Kidney (tissue), 13 donors: ENCODE measurements at regions not wholly inside any gene's neighbourhood (a gene's known extent, or its start where the extent isn't known, plus 50 kb on each side); places are given as distances from the start of the nearest gene placed in this dataset.
A peak's percentile ranks its signal among the peaks of the same experiment; 100 is the strongest.
"Not testable (repeated sequence)": the region's sequence is repeated elsewhere in the genome, so short reads cannot be mapped to it uniquely, and the experiment has no call there.

Experiments
- DNase-seq, 5 donors: peaks; one replicate each; pipeline ENCODE4 v3.0.0-alpha.2; 2013 to 2020
- FAIRE-seq: peaks from 2 replicates; lab custom pipeline; 2012; peaks lifted over from hg19 to GRCh38; lab: Jason Lieb, UNC
- H3K27ac ChIP-seq, 2 donors: one replicate each; pipeline ENCODE4 v1.7.0; 2013; ENCODE audit warnings: low read depth in 2 of 2, low read length in 2 of 2, inconsistent platforms in 1 of 2
- H3K27me3 ChIP-seq: one replicate; pipeline ENCODE4 v1.7.1; 2013; ENCODE audit warnings: low read length, inconsistent platforms; ENCODE audit not compliant: control insufficient read depth, insufficient read depth
- H3K36me3 ChIP-seq, 3 donors: one replicate each; pipeline versions ENCODE4 v1.7.0 to v1.7.1; 2013; ENCODE audit warnings: low read length in 3 of 3, control low read depth in 1 of 3, inconsistent platforms in 1 of 3; ENCODE audit not compliant: insufficient read depth in 3 of 3, control insufficient read depth in 2 of 3
- H3K4me1 ChIP-seq, 3 donors: one replicate each; pipeline versions ENCODE4 v1.7.0 to v1.7.1; 2013; ENCODE audit warnings: low read length in 3 of 3, inconsistent platforms in 1 of 3, low read depth in 1 of 3; ENCODE audit not compliant: control insufficient read depth in 2 of 3, insufficient read depth in 2 of 3
- H3K4me3 ChIP-seq, 3 donors: one replicate each; pipeline versions ENCODE4 v1.7.0 to v1.8.1; 2013; ENCODE audit warnings: low read length in 3 of 3, control low read depth in 1 of 3, inconsistent platforms in 1 of 3
- H3K9ac ChIP-seq, 3 donors: one replicate each; pipeline versions ENCODE4 v1.7.0 to v1.7.1; 2013; ENCODE audit warnings: low read length in 3 of 3, control low read depth in 1 of 3, inconsistent platforms in 1 of 3
- H3K9me3 ChIP-seq, 3 donors: one replicate each; pipeline versions ENCODE4 v1.7.0 to v1.7.1; 2013; ENCODE audit warnings: low read length in 3 of 3, control low read depth in 1 of 3, inconsistent platforms in 1 of 3; ENCODE audit not compliant: control insufficient read depth in 2 of 3, insufficient read depth in 1 of 3
- intact Hi-C: fragments of 100-400 bp; cut with DNase I; formaldehyde crosslinking; loops from one replicate; pipeline ENCODE4 v1.11.1; 2022
- TF ChIP-seq, protein P1 (sequence below): IDR thresholded peaks from 3 replicates; pipeline ENCODE4 v1.5.1; 2012; ENCODE audit warnings: mild to moderate bottlenecking, moderate library complexity, borderline replicate concordance; ENCODE audit not compliant: insufficient read depth; ENCODE audit errors: extremely low read depth
- donor health status: control.
- donor health status: control.
- donor health status: control.
- donor health status: control.
- donor health status: control.
- donor health status: DM: yes; HTN: yes; CAD: no.
- donor health status: Normal renal cell carcinoma (clear cell type).

DNA sequence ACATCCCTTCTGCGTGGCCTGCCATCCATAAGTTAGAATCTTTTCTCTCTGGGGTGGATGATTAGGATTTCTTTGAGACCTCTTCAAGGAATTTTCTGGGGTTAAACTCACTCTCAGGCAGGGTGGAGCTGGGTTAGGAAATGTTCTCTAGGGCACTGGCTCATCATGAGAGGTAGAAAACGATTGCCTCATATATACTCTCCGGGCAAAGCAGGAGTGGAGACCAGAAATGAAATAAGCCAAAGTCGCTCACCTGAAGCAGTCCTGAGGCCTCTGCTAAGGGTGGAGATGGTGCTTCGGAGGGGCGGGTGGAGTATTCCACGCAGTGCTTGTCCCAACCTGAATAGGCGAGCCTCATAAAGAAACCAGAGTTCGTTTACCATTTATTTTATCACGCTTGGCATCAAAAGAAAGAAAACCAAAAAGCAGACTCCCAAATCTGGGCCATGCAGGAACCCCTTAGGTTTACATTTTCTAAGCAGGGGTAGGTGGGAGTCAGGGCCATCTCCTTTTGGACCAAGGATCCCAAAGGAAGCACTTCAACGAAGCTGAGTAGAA lies 249.3 kb upstream of the MEIS1 start:
- FAIRE-seq (no peak), DNase-seq (no peak)
- H3K4me1 ChIP-seq = no peaks in the 10 kb centered on the region
- no peaks in the 10 kb centered on the region for H3K36me3 ChIP-seq
- H3K27ac ChIP-seq = no peak overlapping the region
- no peaks in the 10 kb centered on the region for H3K9me3 ChIP-seq
- intact Hi-C loops = no loop called here
- H3K9ac ChIP-seq = no peak overlapping the region
- TF ChIP-seq, protein P1, sequence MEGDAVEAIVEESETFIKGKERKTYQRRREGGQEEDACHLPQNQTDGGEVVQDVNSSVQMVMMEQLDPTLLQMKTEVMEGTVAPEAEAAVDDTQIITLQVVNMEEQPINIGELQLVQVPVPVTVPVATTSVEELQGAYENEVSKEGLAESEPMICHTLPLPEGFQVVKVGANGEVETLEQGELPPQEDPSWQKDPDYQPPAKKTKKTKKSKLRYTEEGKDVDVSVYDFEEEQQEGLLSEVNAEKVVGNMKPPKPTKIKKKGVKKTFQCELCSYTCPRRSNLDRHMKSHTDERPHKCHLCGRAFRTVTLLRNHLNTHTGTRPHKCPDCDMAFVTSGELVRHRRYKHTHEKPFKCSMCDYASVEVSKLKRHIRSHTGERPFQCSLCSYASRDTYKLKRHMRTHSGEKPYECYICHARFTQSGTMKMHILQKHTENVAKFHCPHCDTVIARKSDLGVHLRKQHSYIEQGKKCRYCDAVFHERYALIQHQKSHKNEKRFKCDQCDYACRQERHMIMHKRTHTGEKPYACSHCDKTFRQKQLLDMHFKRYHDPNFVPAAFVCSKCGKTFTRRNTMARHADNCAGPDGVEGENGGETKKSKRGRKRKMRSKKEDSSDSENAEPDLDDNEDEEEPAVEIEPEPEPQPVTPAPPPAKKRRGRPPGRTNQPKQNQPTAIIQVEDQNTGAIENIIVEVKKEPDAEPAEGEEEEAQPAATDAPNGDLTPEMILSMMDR = no peak
- H3K27me3 ChIP-seq = no peaks in the 10 kb centered on the region
- no peak overlapping the region for H3K4me3 ChIP-seq

DNA sequence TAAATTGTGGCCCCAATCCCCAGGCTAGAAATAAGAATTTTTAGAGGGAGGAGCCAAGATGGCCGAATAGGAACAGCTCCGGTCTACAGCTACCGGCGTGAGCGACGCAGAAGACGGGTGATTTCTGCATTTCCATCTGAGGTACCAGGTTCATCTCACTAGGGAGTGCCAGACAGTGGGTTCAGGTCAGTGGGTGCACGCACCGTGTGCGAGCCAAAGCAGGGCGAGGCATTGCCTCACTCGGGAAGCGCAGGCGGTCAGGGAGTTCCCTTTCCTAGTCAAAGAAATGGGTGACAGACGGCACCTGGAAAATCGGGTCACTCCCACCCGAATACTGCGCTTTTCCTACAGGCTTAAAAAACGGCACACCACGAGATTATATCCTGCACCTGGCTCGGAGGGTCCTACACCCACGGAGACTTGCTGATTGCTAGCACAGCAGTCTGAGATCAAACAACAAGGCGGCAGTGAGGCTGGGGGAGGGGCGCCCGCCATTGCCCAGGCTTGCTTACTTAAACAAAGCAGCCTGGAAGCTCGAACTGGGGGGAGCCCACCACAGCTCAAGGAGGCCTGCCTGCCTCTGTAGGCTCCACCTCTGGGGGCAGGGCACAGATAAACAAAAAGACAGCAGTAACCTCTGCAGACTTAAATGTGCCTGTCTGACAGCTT lies 257.7 kb upstream of the MEIS1 start:
- FAIRE-seq, H3K4me3 ChIP-seq, intact Hi-C loops, H3K4me1 ChIP-seq, H3K9ac ChIP-seq, H3K27ac ChIP-seq, H3K36me3 ChIP-seq, H3K9me3 ChIP-seq, H3K27me3 ChIP-seq: not testable (repeated sequence)
- peak in 1 of 5 donors; percentile 42 for DNase-seq

GRCh38 chr2:66174491-66174890 lies 260.4 kb upstream of the MEIS1 start:
- TF ChIP-seq, protein P1 = no peak
- DNase-seq = no peak
- Histone ChIP-seq H3K27ac (no peak overlapping the region), H3K4me3 (no peak overlapping the region), H3K27me3 (no peaks in the 10 kb centered on the region), H3K36me3 (no peaks in the 10 kb centered on the region), H3K9me3 (no peaks in the 10 kb centered on the region), H3K9ac (no peak overlapping the region), H3K4me1 (no peaks in the 10 kb centered on the region)
- no peak for FAIRE-seq
- intact Hi-C loops = no loop called here

DNA sequence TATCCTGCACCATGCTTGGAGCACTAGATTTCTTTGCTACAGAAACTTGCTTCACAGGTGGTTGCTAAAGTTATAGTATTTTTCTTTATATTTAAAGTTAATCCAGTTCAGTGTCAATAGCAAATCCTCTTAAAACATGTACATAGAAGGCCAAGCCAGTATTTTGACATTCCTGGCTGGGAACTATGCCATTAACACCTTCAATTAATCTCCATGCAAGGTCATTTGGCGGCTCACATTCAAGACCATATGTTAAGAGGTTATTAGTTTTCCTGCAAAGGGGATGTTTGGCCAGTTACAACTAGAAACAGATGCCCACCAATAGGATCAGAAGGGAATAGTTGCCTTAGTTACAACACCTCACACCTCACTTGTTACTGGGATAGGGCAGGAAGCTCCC lies 261.3 kb upstream of the MEIS1 start:
- no peaks in the 10 kb centered on the region for H3K9me3 ChIP-seq
- no peak for DNase-seq
- intact Hi-C loops = no loop called here
- no peaks in the 10 kb centered on the region for H3K27me3 ChIP-seq
- H3K36me3 ChIP-seq = no peaks in the 10 kb centered on the region
- no peak for FAIRE-seq
- no peaks in the 10 kb centered on the region for H3K4me1 ChIP-seq
- TF ChIP-seq, protein P1 = no peak
- no peak overlapping the region for H3K27ac ChIP-seq
- H3K9ac ChIP-seq = no peak overlapping the region
- H3K4me3 ChIP-seq = no peak overlapping the region
